HFF-Myc (cell line): ENCODE measurements at regions not wholly inside any gene's neighbourhood (a gene's known extent, or its start where the extent isn't known, plus 50 kb on each side); places are given as distances from the start of the nearest gene placed in this dataset.

Source experiments
- DNase-seq: peaks from one replicate; pipeline ENCODE4 v3.0.0-alpha.2; 2011; ENCODE audit warnings: low read depth; ENCODE audit errors: extremely low read depth
- H3K4me3 ChIP-seq: replicated peaks from 2 replicates; pipeline ENCODE4 v1.5.1; 2011; ENCODE audit warnings: low read depth, mild to moderate bottlenecking, control low read depth, low read length
- CTCF ChIP-seq: IDR thresholded peaks from 2 replicates; pipeline ENCODE4 v1.5.1; 2012; ENCODE audit warnings: mild to moderate bottlenecking, low read depth, low read length, control low read depth; ENCODE audit errors: missing control alignments

- no peak overlapping the region for H3K4me3 ChIP-seq
- no peak for DNase-seq
- TF ChIP-seq CTCF, result no peak
Measured at GRCh38 chr13:61908906-61909615, 493.4 kb upstream of the PCDH20 start.

- no peak overlapping the region for H3K4me3 ChIP-seq
- DNase-seq, result no peak
- TF ChIP-seq CTCF, result no peak
Measured at GRCh38 chr13:61905054-61905453, 489.4 kb upstream of the PCDH20 start.

- no peak for TF ChIP-seq CTCF
Measured at GRCh38 chr13:61901946-61902541, 486.4 kb upstream of the PCDH20 start.

GRCh38 chr13:61900033-61900432 is 484.4 kb upstream of the PCDH20 start:
- DNase-seq, result no peak
- no peak overlapping the region for H3K4me3 ChIP-seq
- TF ChIP-seq CTCF, result no peak

More at GRCh38 chr13:61901946-61902541, 486.4 kb upstream of the PCDH20 start:
- no peak overlapping the region for H3K4me3 ChIP-seq
- no peak for DNase-seq

- DNase-seq, result no peak
- TF ChIP-seq CTCF, result no peak
- no peak overlapping the region for H3K4me3 ChIP-seq
Measured at GRCh38 chr13:61898207-61898606, 482.6 kb upstream of the PCDH20 start.

- no peak overlapping the region for H3K4me3 ChIP-seq
- DNase-seq, result no peak
- TF ChIP-seq CTCF, result no peak
Measured at GRCh38 chr13:61891401-61891800, 475.8 kb upstream of the PCDH20 start.

- no peak for TF ChIP-seq CTCF
- DNase-seq, result no peak
- H3K4me3 ChIP-seq, result no peak overlapping the region
Measured at GRCh38 chr13:61884830-61885229, 469.2 kb upstream of the PCDH20 start.
